HepG2 (cell line): ENCODE measurements at regions not wholly inside any gene's neighbourhood (a gene's known extent, or its start where the extent isn't known, plus 50 kb on each side); places are given as distances from the start of the nearest gene placed in this dataset.

Experiments
- ATAC-seq: fragments of 200-7000 bp; cut with Tn5 transposase; 3 replicates; pipeline ENCODE4 v1.9.1; 2020; ENCODE audit warnings: mild to moderate bottlenecking, moderate library complexity
- BruUV-seq: library from RNA; stranded (reverse); fragments of 400-500 nt; replicated peaks from 2 replicates; lab custom pipeline; 2021; lab: Mats Ljungman, UMichigan
- CTCF ChIA-PET: fragments of 300-600 bp; formaldehyde crosslinking; extraction: SDS; loops from one replicate; lab custom pipeline; 2021; ENCODE audit warnings: low total read pairs, inconsistent platforms, low intra/inter-chr PET ratio; lab: Yijun Ruan, JAX
- POLR2A ChIA-PET: fragments of 350-600 bp; sonication (Branson Sonifier 250); formaldehyde crosslinking; loops from one replicate; lab custom pipeline; 2020; ENCODE audit warnings: antibody characterized with exemption, inconsistent platforms; lab: Yijun Ruan, JAX
- DNase-seq: peaks from one replicate; pipeline ENCODE4 v3.0.0-alpha.2; 2015; ENCODE audit warnings: low spot score
- FAIRE-seq: peaks from 3 replicates; lab custom pipeline; 2011; peaks lifted over from hg19 to GRCh38; lab: Jason Lieb, UNC
- H2AFZ ChIP-seq: one replicate; pipeline ENCODE4 v1.6.1; 2011; ENCODE audit warnings: low read length, inconsistent platforms
- H3K27ac ChIP-seq: fragments of 300-600 bp; 3 replicates; pipeline ENCODE4 v1.8.0; 2011; ENCODE audit warnings: mixed run types, mild to moderate bottlenecking, mixed read lengths, low read length, inconsistent platforms; ENCODE audit not compliant: insufficient read depth; ENCODE audit errors: extremely low read length
- H3K27me3 ChIP-seq, 2 experiments: fragments of 200-600 bp in 1 of 2; 2 replicates in 1 of 2; 3 replicates in 1 of 2; pipeline versions ENCODE4 v1.6.0 to v1.8.0; 2011; ENCODE audit warnings: low read length in 2 of 2, mild to moderate bottlenecking in 2 of 2, moderate library complexity in 2 of 2, inconsistent platforms in 1 of 2; ENCODE audit not compliant: insufficient read depth in 2 of 2, control insufficient read depth in 1 of 2
- H3K36me3 ChIP-seq, 2 experiments: fragments of 200-600 bp in 1 of 2; replicated peaks in 1 of 2; 2 replicates in 1 of 2; 3 replicates in 1 of 2; pipeline versions ENCODE4 v1.5.1 to v1.8.0; 2011; ENCODE audit warnings: low read length in 2 of 2, inconsistent platforms in 1 of 2; ENCODE audit not compliant: insufficient read depth in 2 of 2, control insufficient read depth in 1 of 2
- H3K4me1 ChIP-seq: 2 replicates; pipeline ENCODE4 v1.5.1; 2012; ENCODE audit warnings: low read length, inconsistent platforms; ENCODE audit not compliant: insufficient read depth
- H3K4me2 ChIP-seq: 2 replicates; pipeline ENCODE4 v1.6.0; 2011; ENCODE audit warnings: low read depth, low read length, inconsistent platforms
- H3K4me3 ChIP-seq, 3 experiments: fragments of 200-600 bp in 1 of 3; sonication (generic), shearing (Covaris generic) in 1 of 3; replicated peaks in 1 of 3; 2 replicates each; pipeline ENCODE4 v1.5.1; 2011 to 2016; ENCODE audit warnings: low read length in 3 of 3, inconsistent platforms in 2 of 3, low read depth in 2 of 3, mild to moderate bottlenecking in 2 of 3, control low read depth in 1 of 3, mixed read lengths in 1 of 3; ENCODE audit not compliant: insufficient read depth in 1 of 3
- H3K79me2 ChIP-seq: one replicate; pipeline ENCODE4 v1.6.1; 2011; ENCODE audit warnings: low read length, inconsistent platforms; ENCODE audit not compliant: insufficient read depth
- H3K9ac ChIP-seq: 2 replicates; pipeline ENCODE4 v1.6.0; 2011; ENCODE audit warnings: mild to moderate bottlenecking, low read depth, low read length, inconsistent platforms; ENCODE audit not compliant: insufficient read depth
- H3K9me3 ChIP-seq: 2 replicates; pipeline ENCODE4 v1.5.1; 2012; ENCODE audit warnings: mild to moderate bottlenecking, low read length
- H4K20me1 ChIP-seq: 2 replicates; pipeline ENCODE4 v1.6.0; 2011; ENCODE audit warnings: inconsistent platforms, mild to moderate bottlenecking, low read length, moderate library complexity; ENCODE audit not compliant: insufficient read depth
- AGO2 ChIP-seq: fragments of 200-400 bp; formaldehyde crosslinking; optimal IDR thresholded peaks from 2 replicates; pipeline ENCODE3; 2017; ENCODE audit warnings: mild to moderate bottlenecking, low read depth, low read length, moderate library complexity
- ARNT2 ChIP-seq: sonication (generic); formaldehyde crosslinking; IDR thresholded peaks from 2 replicates; pipeline ENCODE4 v1.8.0; 2022; ENCODE audit warnings: mild to moderate bottlenecking, low read depth, missing genetic modification reagents, moderate library complexity
- CBX1 ChIP-seq: IDR thresholded peaks from one replicate; pipeline ENCODE4 v1.6.1; 2016; ENCODE audit warnings: antibody characterized with exemption, low read depth
- MBNL3 ChIP-seq: fragments of 250-450 bp; sonication (Bioruptor Pico); conservative IDR thresholded peaks from 2 replicates; pipeline ENCODE4 v1.8.0; 2022; ENCODE audit warnings: mild to moderate bottlenecking, inconsistent platforms
- MED1 ChIP-seq: sonication (generic); formaldehyde crosslinking; IDR thresholded peaks from 2 replicates; pipeline ENCODE4 v1.4.0; 2020; ENCODE audit warnings: missing genetic modification reagents
- YEATS2 ChIP-seq: sonication (generic); formaldehyde crosslinking; IDR thresholded peaks from 2 replicates; pipeline ENCODE4 v1.4.0; 2020; ENCODE audit warnings: missing genetic modification reagents, borderline replicate concordance
- ZNF333 ChIP-seq: sonication (generic); formaldehyde crosslinking; IDR thresholded peaks from 2 replicates; pipeline ENCODE4 v1.4.0; 2020; ENCODE audit warnings: mild to moderate bottlenecking, missing genetic modification reagents, borderline replicate concordance
- ZNF556 ChIP-seq: sonication (generic); formaldehyde crosslinking; IDR thresholded peaks from 2 replicates; pipeline ENCODE4 v1.4.0; 2020; ENCODE audit warnings: mild to moderate bottlenecking, missing genetic modification reagents, borderline replicate concordance
- ZSCAN25 ChIP-seq: sonication (generic); formaldehyde crosslinking; IDR thresholded peaks from 2 replicates; pipeline ENCODE4 v1.8.0; 2022; ENCODE audit warnings: mild to moderate bottlenecking, missing genetic modification reagents
- WGBS: methylation state at CpG from one replicate; pipeline ENCODE4 v1.1.6; 2017; ENCODE audit warnings: low lambda C conversion rate; 5-methylcytosine and 5-hydroxymethylcytosine counted together
- in situ Hi-C: cut with HindIII; loops from 2 replicates; pipeline ENCODE4 v1.10.0; 2017; ENCODE audit warnings: low pct_unique_long_range_greater_than_20kb; ENCODE audit not compliant: extremely low pct_ligation_motif_present
- intact Hi-C: fragments of 100-400 bp; cut with micrococcal nuclease; formaldehyde crosslinking; loops from one replicate; pipeline ENCODE4 v1.10.0; 2022; ENCODE audit not compliant: unreplicated experiment
- TF ChIP-seq, protein P1 (sequence below): IDR thresholded peaks from 2 replicates; pipeline ENCODE4 v1.6.1; 2016
- TF ChIP-seq, protein P2 (sequence below): sonication (generic); formaldehyde crosslinking; IDR thresholded peaks from 2 replicates; pipeline ENCODE4 v1.4.0; 2020; ENCODE audit warnings: missing genetic modification reagents
- TF ChIP-seq, protein P3 (sequence below): sonication (generic); formaldehyde crosslinking; IDR thresholded peaks from 2 replicates; pipeline ENCODE4 v1.5.1; 2020; ENCODE audit warnings: missing genetic modification reagents, mild to moderate bottlenecking, borderline replicate concordance

DNA sequence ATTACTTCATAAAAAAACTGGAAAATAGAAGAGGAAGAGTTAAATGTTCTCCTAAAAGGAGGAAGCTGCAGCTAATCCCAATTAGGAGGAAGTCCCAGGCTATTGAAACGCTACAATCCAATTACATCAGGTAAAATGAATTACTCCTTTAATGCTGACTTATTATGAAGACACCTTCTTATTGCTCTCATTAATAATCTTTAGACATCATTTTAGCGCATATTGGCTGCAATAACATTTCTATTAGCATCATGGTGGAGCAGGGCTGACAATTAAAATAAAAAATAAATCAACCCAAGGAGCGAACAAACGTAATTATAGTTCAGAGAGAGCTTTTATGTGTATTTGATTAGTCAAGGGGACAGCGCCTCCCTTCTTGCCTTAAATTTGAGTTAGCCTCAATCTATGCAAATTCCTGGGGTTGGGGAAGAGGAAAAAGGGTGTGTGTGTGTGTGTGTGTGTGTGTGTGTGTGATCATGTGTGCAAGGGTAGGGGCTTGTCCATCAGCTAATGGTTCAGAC, 109.0 kb upstream of the IRX6 start:
- no peak for FAIRE-seq
- 26% methylated on average over 5 of the region's 5 CpGs for WGBS

More for the DNA sequence above, 109.0 kb upstream of the IRX6 start:
- Histone ChIP-seq H2AFZ (no peak overlapping the region), H3K27ac (no peak overlapping the region), H3K36me3 (no peaks in the 10 kb centered on the region), H3K9ac (no peak overlapping the region), H4K20me1 (no peaks in the 10 kb centered on the region), H3K9me3 (no peaks in the 10 kb centered on the region), H3K79me2 (no peaks in the 10 kb centered on the region), H3K27me3 (peaks cover 0 to 5% of the 10 kb centered on the region in 2 experiments; a peak in 1 of 5 replicates), H3K4me3 (no peak overlapping the region), H3K4me2 (no peak overlapping the region), H3K4me1 (no peaks in the 10 kb centered on the region)
- no TSS peak for BruUV-seq
- in situ Hi-C loops (no loop called here), intact Hi-C loops (no loop called here)
- TF ChIP-seq ARNT2 (CRISPR knock-in tag) (no peak), MBNL3 (no peak), CBX1 (no peak), ZSCAN25 (CRISPR knock-in tag) (no peak), AGO2 (no peak), YEATS2 (CRISPR knock-in tag) (no peak), MED1 (CRISPR knock-in tag) (no peak), ZNF333 (no peak), ZNF556 (no peak)
- TF ChIP-seq, protein P1, sequence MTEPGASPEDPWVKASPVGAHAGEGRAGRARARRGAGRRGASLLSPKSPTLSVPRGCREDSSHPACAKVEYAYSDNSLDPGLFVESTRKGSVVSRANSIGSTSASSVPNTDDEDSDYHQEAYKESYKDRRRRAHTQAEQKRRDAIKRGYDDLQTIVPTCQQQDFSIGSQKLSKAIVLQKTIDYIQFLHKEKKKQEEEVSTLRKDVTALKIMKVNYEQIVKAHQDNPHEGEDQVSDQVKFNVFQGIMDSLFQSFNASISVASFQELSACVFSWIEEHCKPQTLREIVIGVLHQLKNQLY: no peak
- TF ChIP-seq, protein P2, sequence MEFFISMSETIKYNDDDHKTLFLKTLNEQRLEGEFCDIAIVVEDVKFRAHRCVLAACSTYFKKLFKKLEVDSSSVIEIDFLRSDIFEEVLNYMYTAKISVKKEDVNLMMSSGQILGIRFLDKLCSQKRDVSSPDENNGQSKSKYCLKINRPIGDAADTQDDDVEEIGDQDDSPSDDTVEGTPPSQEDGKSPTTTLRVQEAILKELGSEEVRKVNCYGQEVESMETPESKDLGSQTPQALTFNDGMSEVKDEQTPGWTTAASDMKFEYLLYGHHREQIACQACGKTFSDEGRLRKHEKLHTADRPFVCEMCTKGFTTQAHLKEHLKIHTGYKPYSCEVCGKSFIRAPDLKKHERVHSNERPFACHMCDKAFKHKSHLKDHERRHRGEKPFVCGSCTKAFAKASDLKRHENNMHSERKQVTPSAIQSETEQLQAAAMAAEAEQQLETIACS (CRISPR knock-in tag): no peak
- TF ChIP-seq, protein P3, sequence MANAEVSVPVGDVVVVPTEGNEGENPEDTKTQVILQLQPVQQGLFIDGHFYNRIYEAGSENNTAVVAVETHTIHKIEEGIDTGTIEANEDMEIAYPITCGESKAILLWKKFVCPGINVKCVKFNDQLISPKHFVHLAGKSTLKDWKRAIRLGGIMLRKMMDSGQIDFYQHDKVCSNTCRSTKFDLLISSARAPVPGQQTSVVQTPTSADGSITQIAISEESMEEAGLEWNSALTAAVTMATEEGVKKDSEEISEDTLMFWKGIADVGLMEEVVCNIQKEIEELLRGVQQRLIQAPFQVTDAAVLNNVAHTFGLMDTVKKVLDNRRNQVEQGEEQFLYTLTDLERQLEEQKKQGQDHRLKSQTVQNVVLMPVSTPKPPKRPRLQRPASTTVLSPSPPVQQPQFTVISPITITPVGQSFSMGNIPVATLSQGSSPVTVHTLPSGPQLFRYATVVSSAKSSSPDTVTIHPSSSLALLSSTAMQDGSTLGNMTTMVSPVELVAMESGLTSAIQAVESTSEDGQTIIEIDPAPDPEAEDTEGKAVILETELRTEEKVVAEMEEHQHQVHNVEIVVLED (CRISPR knock-in tag): no peak
- ATAC-seq: no peak
- ChIA-PET POLR2A (no interaction called here), CTCF (no interaction called here)
- DNase-seq: no peak
